BLaER1 treated with 17β-estradiol and CSF1 and Interleukin-3, amounts not matched to agents 10 nM and 100 nM (cell line): ENCODE measurements at regions not wholly inside any gene's neighbourhood (a gene's known extent, or its start where the extent isn't known, plus 50 kb on each side); places are given as distances from the start of the nearest gene placed in this dataset.
"Not testable (repeated sequence)": the region's sequence is repeated elsewhere in the genome, so short reads cannot be mapped to it uniquely, and the experiment has no call there.

Source experiments
- H3K27ac ChIP-seq, 11 experiments: shearing (Covaris generic); formaldehyde crosslinking; 2 replicates each; pipeline ENCODE4 v1.8.1; 2022
- H3K27me3 ChIP-seq, 11 experiments: shearing (Covaris generic); formaldehyde crosslinking; 2 replicates each; pipeline ENCODE4 v1.8.1; 2022
- H3K36me3 ChIP-seq, 11 experiments: shearing (Covaris generic); formaldehyde crosslinking; 2 replicates each; pipeline ENCODE4 v1.8.1; 2022
- H3K4me1 ChIP-seq, 10 experiments: shearing (Covaris generic); formaldehyde crosslinking; 2 replicates each; pipeline ENCODE4 v1.8.1; 2022
- H3K4me2 ChIP-seq, 11 experiments: shearing (Covaris generic); formaldehyde crosslinking; 2 replicates each; pipeline ENCODE4 v1.8.1; 2022
- H3K4me3 ChIP-seq, 10 experiments: shearing (Covaris generic); formaldehyde crosslinking; 2 replicates each; pipeline ENCODE4 v1.8.1; 2022
- H3K9ac ChIP-seq, 11 experiments: shearing (Covaris generic); formaldehyde crosslinking; 2 replicates each; pipeline ENCODE4 v1.8.1; 2022
- H3K9me3 ChIP-seq, 11 experiments: shearing (Covaris generic); formaldehyde crosslinking; replicated peaks in 1 of 11; 2 replicates each; pipeline ENCODE4 v1.8.1; 2022
- H4K20me1 ChIP-seq, 11 experiments: shearing (Covaris generic); formaldehyde crosslinking; 2 replicates each; pipeline ENCODE4 v1.8.1; 2022
- Cebpa-rat ChIP-seq, 11 experiments: shearing (Covaris generic); IDR thresholded peaks; 2 replicates each; pipeline ENCODE4 v1.8.1; 2022

- no peaks in the 10 kb centered on the region for H3K36me3 ChIP-seq
- H3K9me3 ChIP-seq, result no peaks in the 10 kb centered on the region
- no peak overlapping the region; a peak in 1 of 20 replicates for H3K4me3 ChIP-seq
- no peak for TF ChIP-seq Cebpa-rat (IDR thresholded peaks at IDR 0.05)
- H3K27me3 ChIP-seq, result peaks cover 0 to 4% (median 0%) of the 10 kb centered on the region in 11 experiments; a peak in 1 of 22 replicates
- peak overlapping the region in 5 of 11 experiments; percentile 8 to 90 (median 88); a peak in 8 of 22 replicates for H3K4me2 ChIP-seq
- H4K20me1 ChIP-seq, result no peaks in the 10 kb centered on the region
- peak overlapping the region in 4 of 11 experiments; percentile 58 to 83 (median 72); a peak in 8 of 22 replicates for H3K27ac ChIP-seq
- H3K9ac ChIP-seq, result peak overlapping the region in 3 of 11 experiments; percentile 34 to 61 (median 46); a peak in 4 of 22 replicates
- peaks cover 26 to 61% (median 31%) of the 10 kb centered on the region in 10 experiments for H3K4me1 ChIP-seq
Measured at GRCh38 chr15:66963710-66964109, 101.7 kb upstream of the SMAD3 start.

GRCh38 chr15:66964111-66964738 is 101.2 kb upstream of the SMAD3 start:
- H3K9ac ChIP-seq, result peak overlapping the region in 3 of 11 experiments; percentile 34 to 61 (median 46); a peak in 4 of 22 replicates
- H3K4me3 ChIP-seq, result peak overlapping the region in 1 of 10 experiments; percentile 8; a peak in 1 of 20 replicates
- peak overlapping the region in 5 of 11 experiments; percentile 8 to 90 (median 88); a peak in 8 of 22 replicates for H3K4me2 ChIP-seq
- peaks cover 0 to 4% (median 0%) of the 10 kb centered on the region in 11 experiments; a peak in 1 of 22 replicates for H3K27me3 ChIP-seq
- H3K27ac ChIP-seq, result peak overlapping the region in 4 of 11 experiments; percentile 58 to 83 (median 72); a peak in 8 of 22 replicates
- peaks cover 21 to 56% (median 26%) of the 10 kb centered on the region in 10 experiments for H3K4me1 ChIP-seq
- no peaks in the 10 kb centered on the region for H3K36me3 ChIP-seq
- H4K20me1 ChIP-seq, result no peaks in the 10 kb centered on the region
- no peak for TF ChIP-seq Cebpa-rat (IDR thresholded peaks at IDR 0.05)
- H3K9me3 ChIP-seq, result no peaks in the 10 kb centered on the region

- TF ChIP-seq Cebpa-rat (IDR thresholded peaks at IDR 0.05), result no peak
- H3K4me3 ChIP-seq, result no peak overlapping the region
Measured at GRCh38 chr15:66964791-66965190, 100.6 kb upstream of the SMAD3 start.

GRCh38 chr15:66965201-66965900 is 100.1 kb upstream of the SMAD3 start:
- Histone ChIP-seq H3K9me3 (no peaks in the 10 kb centered on the region), H3K4me1 (peaks cover 10 to 57% (median 16%) of the 10 kb centered on the region in 10 experiments; a peak in 19 of 20 replicates), H3K27ac (peak overlapping the region in 3 of 11 experiments; percentile 14 to 83 (median 75); a peak in 3 of 22 replicates), H4K20me1 (no peaks in the 10 kb centered on the region), H3K9ac (no peak overlapping the region), H3K4me3 (no peak overlapping the region), H3K27me3 (no peaks in the 10 kb centered on the region), H3K4me2 (peak overlapping the region in 4 of 11 experiments; percentile 15 to 90 (median 88); a peak in 6 of 22 replicates), H3K36me3 (no peaks in the 10 kb centered on the region)
- TF ChIP-seq Cebpa-rat (IDR thresholded peaks at IDR 0.05), result no peak

More at GRCh38 chr15:66964791-66965190, 100.6 kb upstream of the SMAD3 start:
- H3K9me3 ChIP-seq, result no peaks in the 10 kb centered on the region
- H3K4me1 ChIP-seq, result peaks cover 15 to 56% (median 20%) of the 10 kb centered on the region in 10 experiments
- peak overlapping the region in 3 of 11 experiments; percentile 14 to 83 (median 75); a peak in 5 of 22 replicates for H3K27ac ChIP-seq
- 0 out of 22 replicates have a peak overlapping the region, but pooled peaks of 1 of the 11 experiments have one; percentile 34 for H3K9ac ChIP-seq
- H3K27me3 ChIP-seq, result no peaks in the 10 kb centered on the region
- no peaks in the 10 kb centered on the region for H3K36me3 ChIP-seq
- peak overlapping the region in 6 of 11 experiments; percentile 2 to 90 (median 72); a peak in 9 of 22 replicates for H3K4me2 ChIP-seq
- H4K20me1 ChIP-seq, result no peaks in the 10 kb centered on the region

GRCh38 chr15:66966256-66966655 is 99.1 kb upstream of the SMAD3 start:
- no peak for TF ChIP-seq Cebpa-rat (IDR thresholded peaks at IDR 0.05)
- Histone ChIP-seq H4K20me1 (no peaks in the 10 kb centered on the region), H3K27me3 (no peaks in the 10 kb centered on the region), H3K4me3 (no peak overlapping the region), H3K4me2 (no peak overlapping the region), H3K36me3 (no peaks in the 10 kb centered on the region), H3K27ac (no peak overlapping the region), H3K4me1 (peaks cover 10 to 54% (median 16%) of the 10 kb centered on the region in 10 experiments; a peak in 19 of 20 replicates), H3K9ac (no peak overlapping the region), H3K9me3 (no peaks in the 10 kb centered on the region)

GRCh38 chr15:66968806-66969596 is 96.4 kb upstream of the SMAD3 start:
- Histone ChIP-seq H3K36me3 (no peaks in the 10 kb centered on the region), H3K27ac (no peak overlapping the region), H3K4me2 (peak overlapping the region in 2 of 11 experiments; percentile 24 to 37; a peak in 3 of 22 replicates), H3K9ac (no peak overlapping the region), H3K4me1 (peaks cover 0 to 27% (median 2%) of the 10 kb centered on the region in 10 experiments; a peak in 8 of 20 replicates), H3K27me3 (no peaks in the 10 kb centered on the region), H3K4me3 (no peak overlapping the region), H4K20me1 (no peaks in the 10 kb centered on the region), H3K9me3 (no peaks in the 10 kb centered on the region)
- TF ChIP-seq Cebpa-rat (IDR thresholded peaks at IDR 0.05), result no peak

- not testable (repeated sequence) for H3K4me2 ChIP-seq, H4K20me1 ChIP-seq, H3K36me3 ChIP-seq, H3K4me3 ChIP-seq, H3K27me3 ChIP-seq, H3K9me3 ChIP-seq, H3K9ac ChIP-seq, H3K27ac ChIP-seq
- peaks cover 0 to 14% (median 2%) of the 10 kb centered on the region in 10 experiments; a peak in 6 of 20 replicates for H3K4me1 ChIP-seq
Measured at GRCh38 chr15:66974131-66974530, 91.3 kb upstream of the SMAD3 start.

GRCh38 chr15:66976106-66976640 is 89.2 kb upstream of the SMAD3 start:
- not testable (repeated sequence) for H3K4me1 ChIP-seq, H3K4me2 ChIP-seq, H3K27ac ChIP-seq, H3K9ac ChIP-seq, H3K27me3 ChIP-seq, H3K36me3 ChIP-seq, H4K20me1 ChIP-seq, H3K4me3 ChIP-seq, H3K9me3 ChIP-seq

GRCh38 chr15:66980326-66980725 is 85.1 kb upstream of the SMAD3 start:
- not testable (repeated sequence) for H3K27ac ChIP-seq, H4K20me1 ChIP-seq, H3K4me3 ChIP-seq, H3K4me2 ChIP-seq, H3K9ac ChIP-seq, H3K4me1 ChIP-seq, H3K36me3 ChIP-seq, H3K27me3 ChIP-seq
- H3K9me3 ChIP-seq, result peaks cover 0 to 14% (median 0%) of the 10 kb centered on the region in 11 experiments; a peak in 3 of 22 replicates
